ENCODE measurements at regions not wholly inside any gene's neighbourhood (a gene's known extent, or its start where the extent isn't known, plus 50 kb on each side); places are given as distances from the start of the nearest gene placed in this dataset.
"Not testable (repeated sequence)": the region's sequence is repeated elsewhere in the genome, so short reads cannot be mapped to it uniquely, and the experiment has no call there.

DNA sequence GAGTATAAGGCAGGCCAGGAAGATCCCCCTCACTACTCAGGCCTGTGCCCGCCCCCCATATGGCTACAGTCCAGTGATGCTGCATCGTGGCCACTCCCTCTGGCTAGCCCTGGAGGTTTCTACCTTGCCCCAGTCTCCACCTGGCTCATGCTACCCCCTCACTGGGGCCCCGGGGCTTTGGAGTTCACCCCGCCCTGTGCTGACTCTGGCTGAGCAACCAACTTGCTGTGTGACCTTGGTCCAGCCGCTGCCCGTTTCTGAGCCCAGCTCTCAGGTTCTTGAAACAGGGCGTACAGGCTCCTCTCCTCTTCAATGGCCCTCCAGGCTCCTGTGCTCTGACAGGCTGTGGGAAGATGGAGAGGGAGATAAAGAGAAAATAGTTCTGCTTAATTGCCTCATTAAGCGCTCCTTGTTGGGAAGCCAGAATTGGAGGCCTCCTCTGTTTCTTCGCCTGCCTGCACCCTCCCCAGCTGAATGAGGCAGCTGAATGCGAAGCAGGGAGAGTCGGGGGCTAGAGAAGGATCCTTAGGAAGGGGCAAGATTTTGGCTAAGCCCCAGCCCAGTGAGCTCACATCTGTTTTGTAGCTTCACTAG lies 138.2 kb upstream of the NCOR2 start:
- DNase-seq = no peak

DNA sequence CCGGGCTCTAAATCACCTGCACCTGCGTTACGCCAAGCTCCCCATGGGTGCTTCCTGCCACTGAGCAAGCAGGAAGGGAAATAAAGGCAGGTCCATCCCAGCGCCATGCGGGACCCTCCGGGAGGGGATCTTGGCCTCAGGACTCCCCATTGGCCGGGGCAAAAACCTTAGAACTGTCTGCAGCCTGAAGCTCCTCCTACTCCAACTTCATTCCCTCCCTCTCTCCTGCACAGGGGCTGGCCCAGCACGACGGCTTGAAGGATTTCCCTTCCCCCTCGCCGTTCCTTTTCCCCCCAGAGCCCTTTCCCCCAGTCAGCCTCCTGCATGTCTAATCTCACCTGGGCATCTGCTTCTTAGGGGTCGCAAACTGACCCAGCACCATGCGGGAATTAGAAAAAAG lies 137.2 kb upstream of the NCOR2 start:
- DNase-seq = no peak

DNA sequence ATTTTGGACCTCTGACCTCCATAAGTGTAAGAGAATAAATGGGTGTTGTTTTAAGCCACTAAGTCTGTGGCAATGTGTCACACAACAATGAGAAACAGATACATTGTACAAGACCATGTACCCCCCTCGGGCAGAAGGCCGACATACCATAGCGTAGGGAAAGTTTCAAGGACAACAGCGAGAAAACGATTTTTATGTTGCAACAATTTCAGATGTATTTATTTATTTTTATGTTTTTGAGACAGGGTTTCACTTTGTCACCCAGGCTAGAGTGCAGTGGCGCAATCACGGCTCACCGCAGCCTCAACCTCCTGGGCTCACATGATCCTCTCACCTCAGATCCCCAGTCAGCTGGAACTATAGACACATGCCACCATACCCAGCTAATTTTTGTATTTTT lies 136.4 kb upstream of the NCOR2 start:
- no peak for DNase-seq

DNA sequence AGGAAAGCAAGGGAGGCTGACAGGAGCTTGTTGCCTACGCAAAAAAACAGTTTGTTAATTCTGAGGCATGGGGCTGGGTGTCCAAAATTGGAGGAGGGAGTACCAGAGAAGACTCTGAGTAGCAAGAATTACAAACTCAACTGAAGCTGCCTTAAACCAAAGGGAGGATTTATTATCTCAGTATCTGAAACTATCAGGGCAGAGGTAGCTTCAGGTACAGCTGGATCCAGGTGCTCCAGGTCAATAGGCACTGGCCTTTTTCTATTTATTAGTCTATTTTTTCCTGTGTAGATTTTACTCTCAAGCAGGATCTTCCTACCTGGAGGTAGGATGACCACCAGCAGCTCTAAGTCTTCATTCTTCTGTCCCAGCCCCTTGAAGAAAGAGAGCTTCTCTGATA lies 135.3 kb upstream of the NCOR2 start:
- DNase-seq = no peak

DNA sequence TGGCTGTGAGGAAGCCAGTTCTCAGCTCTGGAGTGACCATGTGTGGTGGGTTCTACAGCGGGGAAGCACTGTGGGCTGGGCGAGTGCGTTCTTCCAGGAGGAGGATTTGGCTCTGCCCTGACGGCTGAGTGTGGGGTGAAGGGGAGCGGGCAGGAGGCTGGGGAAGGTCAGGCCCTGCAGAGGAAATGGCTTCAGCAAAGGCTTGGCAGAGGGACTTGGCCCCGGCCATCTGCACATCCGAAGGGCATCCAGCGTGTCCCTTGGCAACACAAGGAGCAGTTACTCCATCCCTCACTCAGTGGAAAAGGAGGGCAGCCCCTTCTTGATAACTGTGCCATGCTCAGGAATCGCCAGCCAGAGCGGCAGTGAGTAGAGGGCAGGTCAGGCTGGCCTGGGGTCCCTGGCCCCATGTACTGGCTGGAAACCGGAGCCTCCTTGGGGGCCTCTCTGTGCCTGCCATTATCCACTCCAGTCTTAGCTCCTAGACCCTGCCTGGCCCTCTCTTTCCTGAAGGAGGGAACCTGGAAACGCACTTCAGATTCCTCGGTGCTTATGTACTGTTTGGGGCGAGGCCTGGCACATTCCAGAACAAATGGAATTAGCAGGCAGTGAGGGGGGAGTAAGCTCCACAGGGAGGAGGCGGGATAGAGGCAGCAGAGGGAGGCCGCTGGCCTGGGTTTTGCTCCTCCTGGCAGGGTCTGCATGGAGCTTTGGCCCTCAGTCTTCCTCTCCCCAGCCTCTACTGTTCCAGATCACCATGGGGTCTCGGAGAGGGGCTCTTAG lies 133.6 kb upstream of the NCOR2 start:
- DNase-seq = no peak

DNA sequence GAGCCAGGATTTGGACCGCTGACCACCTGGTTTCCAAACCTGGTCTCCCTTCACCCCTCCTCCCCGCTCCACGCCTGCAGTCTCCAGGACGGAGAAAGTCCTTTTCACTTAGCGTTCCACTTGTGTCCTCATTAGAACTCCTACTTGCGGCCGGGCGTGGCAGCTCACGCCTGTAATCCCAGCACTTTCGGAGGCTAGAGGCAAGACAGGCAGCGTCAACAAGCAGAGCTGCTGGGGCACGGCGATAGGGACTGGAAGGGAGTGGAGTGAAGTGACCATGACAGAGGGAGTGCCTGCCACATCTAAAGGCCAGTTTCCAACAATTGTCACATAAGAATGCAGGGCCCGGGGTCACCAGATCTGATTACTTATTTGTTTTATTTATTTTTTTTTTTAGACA lies 132.5 kb upstream of the NCOR2 start:
- DNase-seq = no peak

DNA sequence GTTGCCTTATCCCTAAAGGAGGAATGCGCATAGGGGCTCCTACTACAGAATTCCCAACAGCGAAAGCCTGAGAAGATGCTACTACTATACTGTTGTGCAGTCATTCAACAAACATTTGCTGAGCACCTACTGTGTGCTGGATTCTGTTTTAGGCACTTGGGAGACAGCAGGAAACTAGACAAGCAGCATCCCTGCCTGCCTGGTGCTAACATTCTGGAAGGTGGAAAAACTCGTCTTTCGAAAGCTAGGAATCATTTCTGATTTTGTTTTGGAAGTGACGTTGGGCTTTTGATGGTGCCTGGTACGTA lies 131.5 kb upstream of the NCOR2 start:
- DNase-seq = no peak

DNA sequence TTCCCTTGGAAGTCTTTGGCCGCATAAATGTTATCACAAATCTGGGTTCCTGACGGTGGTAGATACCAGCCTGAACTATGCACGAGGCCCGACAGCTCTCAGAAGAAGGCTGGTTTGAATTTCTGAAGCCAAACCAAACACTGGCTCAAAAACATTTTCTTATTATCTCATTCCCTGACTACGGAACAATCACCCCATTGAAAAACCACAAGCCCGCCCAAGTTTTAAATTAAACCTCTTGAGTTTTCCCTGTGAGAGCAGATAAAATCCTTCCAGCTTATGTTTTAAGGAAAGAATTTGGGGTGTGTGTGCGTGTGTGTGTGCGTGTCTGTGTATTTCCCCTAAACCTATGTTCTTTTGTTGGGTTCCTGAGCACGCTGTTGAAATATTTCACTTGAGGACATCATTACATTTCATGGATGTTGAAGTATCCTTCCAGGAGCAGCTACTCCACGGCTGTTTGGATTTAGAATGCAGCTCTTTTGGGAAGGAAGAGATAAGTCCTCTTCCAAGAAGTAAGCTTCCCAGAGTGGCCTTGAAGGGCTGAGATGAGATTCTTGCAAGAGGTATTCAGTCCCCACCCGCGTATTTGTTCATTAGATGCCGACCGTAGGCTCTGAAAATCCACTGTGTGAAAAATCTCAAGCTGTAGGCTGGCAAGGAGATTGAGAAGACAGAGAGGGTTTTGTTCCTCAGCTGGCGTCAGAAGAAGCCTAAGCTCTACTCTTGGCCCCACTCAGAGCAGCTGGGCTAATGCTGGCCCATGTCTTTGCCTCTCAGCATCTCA lies 131.0 kb upstream of the NCOR2 start:
- DNase-seq = no peak

DNA sequence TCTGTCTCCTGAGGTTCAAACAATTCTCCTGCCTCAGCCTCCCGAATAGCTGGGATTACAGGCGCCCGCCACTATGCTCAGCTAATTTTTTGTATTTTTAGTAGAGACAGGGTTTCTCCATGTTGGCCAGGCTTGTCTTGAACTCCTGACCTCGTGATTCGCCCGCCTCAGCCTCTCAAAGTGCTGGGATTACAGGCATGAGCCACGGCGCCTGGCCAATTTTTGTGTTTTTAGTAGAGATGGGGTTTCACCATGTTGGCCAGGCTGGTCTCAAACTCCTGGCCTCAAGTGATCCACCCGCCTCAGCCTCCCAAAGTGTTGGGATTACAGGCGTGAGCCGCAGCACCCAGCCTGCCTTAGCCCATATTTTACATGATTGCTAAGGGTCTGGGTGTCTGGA lies 130.3 kb upstream of the NCOR2 start:
- not testable (repeated sequence) for DNase-seq

DNA sequence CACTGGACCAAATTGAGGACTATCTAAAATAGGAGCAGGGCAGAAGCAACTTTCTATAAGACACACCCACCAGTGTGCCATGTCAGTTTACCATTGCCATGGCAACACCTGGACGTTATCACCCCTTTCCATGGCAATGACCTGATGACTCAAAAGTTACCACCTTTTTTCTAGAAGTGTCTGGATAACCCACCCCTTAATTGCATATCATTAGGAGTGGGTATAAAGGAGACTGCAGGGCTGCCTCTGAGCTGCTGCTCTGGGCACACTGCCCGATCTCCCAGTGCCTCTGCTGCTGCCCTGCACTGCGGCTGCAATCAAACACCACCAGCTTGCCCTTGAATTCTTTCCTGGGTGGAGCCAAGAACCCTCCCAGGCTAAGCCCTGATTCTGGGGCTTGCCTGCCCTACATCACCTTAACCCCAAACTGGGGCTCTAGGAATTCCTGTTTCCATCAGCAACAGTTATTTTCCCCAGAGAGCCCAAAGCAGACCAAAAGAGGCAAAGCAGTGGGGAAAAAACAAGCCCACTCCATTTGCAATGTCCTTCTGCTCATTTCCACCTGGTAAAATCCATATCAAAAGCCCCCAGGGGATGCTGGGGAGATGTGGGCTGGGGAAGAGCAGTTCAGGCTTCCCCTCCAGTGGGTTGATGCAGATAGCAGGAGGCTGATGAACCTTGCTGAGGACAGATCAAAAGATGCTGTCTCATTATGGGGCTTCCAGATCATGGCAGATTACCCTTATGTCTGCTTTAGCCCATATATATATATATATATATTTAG lies 129.5 kb upstream of the NCOR2 start:
- no peak for DNase-seq

DNA sequence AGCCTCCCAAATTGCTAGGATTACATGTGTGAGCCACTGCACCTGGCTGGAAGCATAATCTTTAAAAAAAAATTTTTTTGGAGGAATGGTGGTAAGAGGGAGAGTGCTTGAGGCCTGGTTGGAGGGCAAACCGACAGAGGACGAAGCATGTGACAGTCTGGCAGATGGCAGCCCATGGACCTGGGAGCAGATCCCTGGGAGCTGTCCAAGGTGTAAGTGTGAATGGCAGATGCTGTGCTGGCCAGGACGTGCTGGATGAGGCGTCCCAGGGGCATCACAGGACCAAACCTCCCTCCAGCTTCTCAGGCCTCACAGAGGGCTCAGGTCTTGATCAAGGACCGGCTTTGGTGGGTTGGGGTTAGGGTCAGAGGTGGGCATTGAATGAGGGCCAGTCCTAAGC lies 128.4 kb upstream of the NCOR2 start:
- DNase-seq = no peak

DNA sequence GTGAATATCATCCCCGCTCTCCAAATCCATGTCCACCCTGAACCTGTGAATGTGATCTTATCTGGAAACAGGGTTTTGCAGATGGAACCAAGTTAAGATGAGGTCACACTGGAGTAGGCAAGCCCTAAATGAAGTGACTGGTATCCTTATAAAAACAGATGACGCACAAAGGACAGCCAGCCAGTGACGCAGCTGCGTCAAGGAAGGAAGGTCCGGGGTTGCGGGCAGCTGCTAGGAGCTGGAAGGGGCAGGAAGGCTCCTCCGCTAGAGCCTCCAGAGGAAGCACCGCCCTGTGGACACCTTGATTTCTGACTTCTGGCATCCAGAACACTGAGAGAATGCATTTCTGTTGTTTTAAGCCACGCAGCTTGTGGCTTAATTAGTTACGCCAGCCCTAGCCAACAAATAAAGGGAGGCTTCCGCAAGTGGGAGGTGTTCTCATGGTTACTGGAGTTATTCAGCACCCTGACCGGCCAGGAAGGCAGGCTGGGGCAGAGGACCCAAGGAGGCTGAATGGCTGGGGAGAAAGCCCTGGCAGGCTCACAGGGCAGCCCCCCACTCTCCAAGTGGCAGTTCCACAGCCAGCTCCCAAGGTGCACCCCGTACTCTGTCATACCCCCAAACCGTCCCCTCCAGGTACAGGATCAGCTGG lies 127.6 kb upstream of the NCOR2 start:
- DNase-seq = no peak

DNA sequence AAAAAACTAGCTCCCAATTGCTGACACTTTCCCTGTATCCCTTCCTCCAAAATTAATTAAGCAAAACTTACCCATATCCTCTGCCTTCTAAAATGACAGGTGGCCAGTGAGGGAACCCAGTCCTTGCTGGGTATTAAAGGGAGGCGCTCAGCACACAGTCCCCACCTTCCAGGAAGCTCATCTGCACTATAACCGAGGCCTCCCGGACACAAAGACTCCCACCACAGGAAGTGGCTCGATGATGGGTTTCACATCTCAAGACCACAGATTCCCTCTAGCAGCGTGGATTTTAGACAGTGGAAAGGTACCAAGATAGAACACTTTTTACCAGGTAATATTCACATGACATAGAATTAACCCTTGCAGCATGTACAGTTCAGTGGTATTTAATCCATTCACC lies 126.8 kb upstream of the NCOR2 start:
- DNase-seq = no peak

DNA sequence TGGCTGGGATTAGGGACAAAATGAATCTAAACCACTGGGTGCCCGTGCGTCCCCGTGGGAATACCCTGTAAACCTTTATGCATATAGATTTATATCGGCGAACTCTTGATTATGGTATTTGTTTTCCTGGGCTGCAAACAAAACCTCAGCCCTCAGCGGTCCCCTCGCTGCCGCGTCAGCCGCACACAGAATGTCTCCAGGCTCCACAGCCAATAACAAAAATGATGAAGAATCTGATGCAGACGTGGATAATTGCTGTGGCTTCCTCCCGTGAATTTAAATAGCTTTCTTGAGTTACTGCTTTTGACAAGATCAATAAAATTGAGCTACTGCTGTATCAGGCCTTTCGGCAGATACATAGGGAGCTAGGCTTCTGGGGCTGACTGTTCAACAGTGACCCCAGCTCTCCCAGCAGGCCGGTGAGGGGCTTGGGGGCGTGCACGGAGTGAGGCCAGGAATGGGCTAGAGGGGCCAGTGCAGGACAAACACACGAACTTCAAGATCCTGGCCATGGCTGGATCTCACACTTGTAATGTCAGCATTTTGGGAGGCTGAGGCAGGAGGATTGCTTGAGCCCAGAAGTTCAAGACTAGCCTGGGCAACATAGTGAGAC lies 125.8 kb upstream of the NCOR2 start:
- no peak for DNase-seq

DNA sequence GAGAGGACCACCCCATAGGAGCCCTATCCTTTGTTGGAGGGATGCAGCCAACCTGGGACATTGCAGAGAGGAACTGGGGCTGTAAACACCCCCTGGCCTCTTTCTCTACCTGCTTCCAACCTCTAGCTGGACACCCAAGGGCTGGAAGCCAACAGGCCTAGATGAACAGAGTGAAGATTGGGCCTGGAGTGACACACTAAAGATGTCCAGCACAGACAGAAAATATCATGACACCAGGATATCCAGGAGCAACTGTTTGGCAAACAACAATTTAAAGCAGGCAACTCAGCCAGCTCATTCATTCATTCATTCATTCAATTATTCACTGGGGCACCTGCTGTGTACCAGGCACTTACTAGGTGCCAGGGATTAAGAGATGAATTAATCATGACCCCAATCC lies 125.0 kb upstream of the NCOR2 start:
- DNase-seq = no peak

DNA sequence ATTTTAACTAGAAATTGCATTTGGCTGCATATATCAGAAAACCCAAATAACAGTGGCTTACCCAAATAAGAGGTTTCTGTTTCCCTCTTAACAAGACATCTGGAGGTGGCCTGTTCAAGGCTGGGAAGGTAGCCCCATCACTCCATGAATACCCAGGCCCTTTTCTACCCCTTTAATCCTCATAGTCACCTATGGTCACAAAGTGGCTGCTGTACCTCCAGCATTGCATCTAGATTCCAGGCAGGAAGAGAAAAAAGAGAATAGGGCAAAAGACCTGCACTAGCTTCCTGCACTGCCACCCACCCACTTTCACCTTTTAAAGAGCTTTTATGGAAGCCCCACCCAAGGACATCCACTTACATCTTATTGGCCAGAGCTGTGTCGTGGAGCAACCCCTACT lies 124.0 kb upstream of the NCOR2 start:
- no peak for DNase-seq

DNA sequence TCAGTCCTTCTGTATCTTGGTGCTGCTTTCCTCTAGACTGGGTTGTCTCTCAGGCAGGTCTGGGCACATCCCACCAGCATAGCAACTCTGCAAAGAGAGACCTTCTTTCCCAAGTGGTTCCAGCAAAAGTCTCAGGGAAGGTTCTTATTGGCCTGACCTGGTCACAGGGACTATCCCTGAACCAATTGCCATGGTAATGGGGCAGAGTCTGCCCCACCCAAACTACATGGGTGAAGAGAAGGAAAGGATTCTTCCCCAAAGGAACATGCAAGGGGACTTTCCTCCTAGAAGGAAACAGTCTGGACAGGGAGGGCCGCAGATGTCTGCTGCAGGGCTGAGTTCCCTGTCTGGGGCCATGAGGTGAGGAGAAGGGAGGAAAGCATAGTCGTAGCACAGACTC lies 122.2 kb upstream of the NCOR2 start:
- DNase-seq = no peak

DNA sequence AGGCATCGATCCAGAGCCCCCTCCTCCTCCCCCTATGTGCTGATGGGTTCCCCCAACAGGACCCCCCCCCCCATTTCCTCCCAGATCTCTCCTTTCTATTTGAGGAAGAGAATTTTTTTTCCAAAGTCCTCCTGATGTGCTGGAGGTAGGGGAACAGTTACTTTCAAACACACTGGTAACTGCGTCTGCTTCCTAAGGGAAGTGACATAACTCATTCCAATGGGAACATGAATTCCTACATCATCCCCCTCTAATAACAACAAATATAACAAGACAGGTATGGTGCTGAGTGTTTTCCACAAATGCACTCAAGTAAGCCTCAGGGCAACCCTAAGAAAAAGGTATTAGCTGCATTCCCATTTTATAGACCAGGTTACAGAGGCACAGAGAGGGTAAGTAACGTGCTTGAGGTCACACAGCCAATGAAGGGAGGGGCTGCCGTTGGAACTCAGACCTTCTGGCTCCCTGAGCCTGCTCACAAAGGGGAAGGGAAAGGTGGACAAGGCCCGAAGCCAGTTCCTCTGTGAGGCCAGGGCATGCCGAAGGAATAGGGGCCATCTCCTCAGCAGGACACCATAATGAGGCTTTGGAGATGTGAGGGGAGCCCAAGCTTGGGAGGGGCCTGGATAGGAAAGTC lies 121.1 kb upstream of the NCOR2 start:
- DNase-seq = no peak

DNA sequence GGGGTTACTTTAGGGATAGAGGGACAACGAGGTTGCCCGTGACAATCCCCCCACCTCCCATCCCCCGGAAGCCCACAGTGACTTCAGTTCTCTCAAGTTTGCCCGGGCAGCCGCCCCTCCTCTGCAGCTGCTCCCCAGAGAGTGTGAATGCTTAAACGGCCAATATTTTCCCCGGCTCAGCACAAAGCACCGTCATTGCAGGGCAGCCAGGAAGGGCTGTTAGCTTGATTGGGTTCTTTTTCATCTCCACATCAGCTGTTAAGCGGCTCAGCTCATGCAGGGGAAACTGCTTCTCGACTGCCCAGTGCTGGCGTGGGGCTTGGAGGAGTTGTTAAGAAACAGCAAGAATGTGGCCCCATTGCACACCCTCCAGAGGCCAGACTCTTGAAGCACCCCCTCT lies 120.5 kb upstream of the NCOR2 start:
- DNase-seq = no peak

DNA sequence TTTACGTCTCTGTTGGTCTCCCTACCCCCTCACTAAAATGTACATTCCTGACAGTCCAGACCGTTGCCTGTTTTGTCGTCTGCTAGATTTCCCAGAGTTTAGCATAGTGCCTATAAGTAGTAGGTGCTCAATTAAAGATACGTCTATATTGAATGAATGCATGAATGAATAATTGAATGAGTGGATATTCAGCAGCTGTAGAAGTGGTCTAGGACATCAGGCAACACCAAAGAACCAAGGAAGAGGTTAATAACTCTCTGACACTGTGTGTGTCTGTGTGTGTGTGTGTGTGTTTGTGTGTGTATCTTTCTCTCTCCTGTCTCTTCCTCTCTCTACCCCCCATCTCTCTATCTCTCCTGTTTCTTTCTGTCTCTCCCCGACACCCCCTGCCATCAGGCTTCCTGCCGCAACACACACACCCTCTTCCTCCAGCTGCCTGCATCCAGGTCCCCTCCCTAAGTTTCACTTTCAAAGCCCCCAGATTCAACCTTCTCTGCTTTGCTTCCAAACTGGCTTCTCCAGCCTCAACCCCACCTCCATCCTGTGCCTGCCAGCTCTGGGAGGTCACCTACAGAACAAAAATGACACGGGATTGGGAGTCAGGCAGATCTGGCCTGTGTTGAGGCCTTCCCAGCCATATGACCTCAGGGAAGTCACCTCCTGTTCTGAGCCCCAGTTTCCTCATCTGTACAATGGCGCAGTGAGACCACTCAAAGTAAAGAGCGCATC lies 119.9 kb upstream of the NCOR2 start:
- no peak for DNase-seq
